Mesodermal cell (in vitro differentiated cells): ENCODE measurements at regions not wholly inside any gene's neighbourhood (a gene's known extent, or its start where the extent isn't known, plus 50 kb on each side); places are given as distances from the start of the nearest gene placed in this dataset.

ENCODE experiments used
- H3K27ac ChIP-seq: 2 replicates; pipeline ENCODE4 v1.7.0; 2013; ENCODE audit warnings: mild to moderate bottlenecking, low read depth, low read length, moderate library complexity; ENCODE audit not compliant: severe bottlenecking
- H3K36me3 ChIP-seq: 2 replicates; pipeline ENCODE4 v1.7.1; 2013; ENCODE audit warnings: mild to moderate bottlenecking, low read length, moderate library complexity; ENCODE audit not compliant: control insufficient read depth, insufficient read depth
- H3K4me1 ChIP-seq: one replicate; pipeline ENCODE4 v1.7.1; 2013; ENCODE audit warnings: mild to moderate bottlenecking, low read length; ENCODE audit not compliant: insufficient read depth, control insufficient read depth, poor library complexity, severe bottlenecking
- H3K4me3 ChIP-seq: 2 replicates; pipeline ENCODE4 v1.7.0; 2013; ENCODE audit warnings: low read length, control low read depth, mild to moderate bottlenecking; ENCODE audit not compliant: insufficient read depth, poor library complexity, severe bottlenecking; ENCODE audit errors: extremely low read depth
- H3K9me3 ChIP-seq: 2 replicates; pipeline ENCODE4 v1.7.1; 2013; ENCODE audit warnings: mild to moderate bottlenecking, low read length, moderate library complexity; ENCODE audit not compliant: control insufficient read depth
- WGBS, 2 experiments: methylation state at CpG; one replicate each; pipeline ENCODE4 v1.1.5; 2013; ENCODE audit warnings: missing lambda C conversion rate in 2 of 2; ENCODE audit not compliant: insufficient coverage in 2 of 2; 5-methylcytosine and 5-hydroxymethylcytosine counted together

DNA sequence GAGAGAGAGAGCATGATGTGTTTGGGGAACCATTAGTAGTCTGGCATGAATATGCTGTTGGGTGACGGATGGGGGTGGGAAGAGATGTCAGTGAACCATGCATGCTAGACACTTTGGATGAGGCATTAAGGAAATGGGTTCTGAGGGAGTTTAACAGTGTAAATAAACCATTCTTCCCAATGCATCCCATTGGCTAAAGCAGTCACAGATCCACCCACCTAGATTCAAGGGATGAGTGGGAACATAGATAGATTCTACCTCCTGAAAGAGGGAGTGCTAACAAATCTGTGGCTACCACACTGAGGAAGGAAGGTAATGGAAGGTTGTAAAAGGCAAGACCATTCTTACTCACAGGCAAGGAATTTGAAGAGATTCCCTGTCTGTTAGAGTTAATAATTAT, 129.8 kb upstream of the CACNA1E start:
- Histone ChIP-seq H3K27ac (no peak overlapping the region), H3K4me1 (no peaks in the 10 kb centered on the region), H3K4me3 (no peak overlapping the region), H3K36me3 (no peaks in the 10 kb centered on the region), H3K9me3 (no peaks in the 10 kb centered on the region)
- WGBS, 2 experiments, result 80 to 100% methylated on average over 1 of the region's 1 CpG

DNA sequence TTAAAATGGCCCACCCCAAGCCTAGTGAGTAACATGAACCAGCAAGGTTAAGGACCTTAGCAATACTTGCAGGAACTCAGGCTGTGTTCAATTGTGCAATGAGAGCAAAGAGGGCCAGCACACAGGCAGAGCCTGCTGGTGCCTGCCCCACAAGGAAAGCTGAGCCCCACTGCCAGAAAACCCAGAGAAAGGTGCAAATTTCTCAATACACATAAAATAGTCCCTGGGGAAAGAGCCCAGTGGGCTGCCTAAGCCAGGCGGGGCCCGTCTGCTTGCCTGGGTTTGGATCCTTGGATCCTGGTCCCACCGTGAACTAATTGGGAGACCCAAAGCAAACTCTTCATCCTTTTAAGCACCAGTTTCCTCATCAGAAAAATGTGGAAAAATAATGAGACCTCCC, 128.5 kb upstream of the CACNA1E start:
- no peaks in the 10 kb centered on the region for H3K9me3 ChIP-seq
- WGBS, 2 experiments, result 94 to 100% methylated on average over 2 of the region's 3 CpGs
- no peaks in the 10 kb centered on the region for H3K4me1 ChIP-seq
- no peak overlapping the region for H3K27ac ChIP-seq
- no peaks in the 10 kb centered on the region for H3K36me3 ChIP-seq
- no peak overlapping the region for H3K4me3 ChIP-seq

DNA sequence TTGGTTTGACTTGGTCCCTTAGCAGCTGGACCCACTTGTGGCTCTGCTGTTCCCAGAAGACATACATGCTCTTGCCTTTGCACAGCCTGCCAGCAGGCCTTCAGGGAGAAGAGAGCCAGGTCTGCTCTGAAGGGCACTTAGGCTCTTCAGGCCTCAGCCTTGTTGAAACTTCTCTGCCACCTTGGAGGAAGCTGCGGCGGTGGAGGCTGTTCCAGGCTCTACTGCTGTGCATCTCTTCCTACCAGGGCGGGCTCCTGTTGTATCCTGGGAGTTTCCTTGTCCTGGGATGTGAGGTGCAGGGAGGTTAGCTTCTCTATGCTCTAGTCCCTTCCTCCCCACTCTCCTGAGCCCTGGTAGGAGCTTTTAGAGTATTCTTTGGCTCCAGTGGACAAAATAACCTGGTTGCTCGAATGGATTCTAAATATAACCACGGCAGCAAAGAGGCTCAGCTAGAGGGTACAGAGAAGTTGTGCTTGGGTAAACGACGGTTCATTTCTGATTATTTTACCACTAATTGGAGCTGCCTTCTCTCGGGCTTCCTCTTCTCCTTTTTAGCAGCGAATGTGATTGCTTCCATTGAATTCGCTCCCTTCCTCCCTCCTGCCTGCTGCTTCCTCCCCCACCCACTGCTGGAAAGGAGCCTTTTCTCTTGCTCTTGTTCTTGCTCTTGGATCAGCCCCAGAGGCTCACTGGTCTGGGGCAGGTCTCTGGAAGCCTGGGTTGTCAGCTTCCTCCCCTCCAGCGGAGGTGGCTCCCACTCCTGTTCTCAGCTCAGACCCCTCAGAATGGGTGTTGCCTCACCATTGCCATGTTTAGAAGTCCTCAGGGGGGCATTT, 126.6 kb upstream of the CACNA1E start:
- WGBS, 2 experiments, result 69 to 79% methylated on average over 5 to 9 of the region's 11 CpGs
- H3K27ac ChIP-seq, result no peak overlapping the region
- H3K4me3 ChIP-seq, result no peak overlapping the region
- no peaks in the 10 kb centered on the region for H3K4me1 ChIP-seq
- no peaks in the 10 kb centered on the region for H3K9me3 ChIP-seq
- no peaks in the 10 kb centered on the region for H3K36me3 ChIP-seq

DNA sequence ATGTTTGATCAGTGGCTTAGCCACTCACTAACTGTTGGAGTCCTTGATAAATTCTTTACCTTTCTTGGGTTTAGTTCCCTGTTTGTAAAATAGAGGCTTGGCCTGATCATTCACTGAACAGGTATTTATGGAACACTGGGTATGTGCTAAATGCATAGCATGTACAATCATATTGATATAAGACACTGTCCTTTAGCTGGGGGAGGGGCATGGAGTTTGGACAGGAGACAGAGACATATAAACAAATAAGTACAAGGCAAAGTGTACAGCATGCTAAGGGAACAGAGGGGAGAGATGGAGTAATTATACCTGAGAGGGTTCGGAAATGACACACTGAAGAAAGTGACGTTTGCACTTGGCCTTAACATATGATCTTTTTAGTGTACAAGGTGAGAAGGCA, 124.3 kb upstream of the CACNA1E start:
- no peaks in the 10 kb centered on the region for H3K9me3 ChIP-seq
- WGBS, 2 experiments, result 92 to 96% methylated on average over 2 of the region's 2 CpGs
- no peaks in the 10 kb centered on the region for H3K36me3 ChIP-seq
- no peak overlapping the region for H3K4me3 ChIP-seq
- no peak overlapping the region for H3K27ac ChIP-seq
- no peaks in the 10 kb centered on the region for H3K4me1 ChIP-seq

DNA sequence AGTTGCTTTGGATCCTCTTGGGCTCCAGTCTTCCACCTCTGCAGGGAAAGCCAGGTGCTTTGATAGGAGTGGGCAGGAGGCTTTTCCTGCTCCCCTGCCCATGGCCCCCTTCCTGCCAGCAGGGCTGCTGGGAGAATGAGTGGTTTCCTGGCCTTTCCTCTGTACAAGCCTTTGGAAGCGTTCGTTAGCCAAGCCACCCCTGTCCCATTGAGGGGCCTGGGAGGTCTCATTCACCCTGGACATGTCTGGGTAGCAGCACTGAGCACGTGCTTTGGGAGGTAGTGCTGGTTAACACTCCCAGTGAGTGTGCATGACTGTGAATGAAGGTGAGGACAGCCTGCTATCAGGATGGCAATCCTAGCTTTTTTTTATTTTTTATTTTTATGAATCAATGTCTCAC, 118.5 kb upstream of the CACNA1E start:
- Histone ChIP-seq H3K9me3 (no peaks in the 10 kb centered on the region), H3K27ac (no peak overlapping the region), H3K4me3 (no peak overlapping the region), H3K4me1 (no peaks in the 10 kb centered on the region), H3K36me3 (no peaks in the 10 kb centered on the region)
- WGBS, 2 experiments, result 79% methylated on average over 3 of the region's 3 CpGs; no CpG with 5 or more reads in 1 of the 2 experiments

DNA sequence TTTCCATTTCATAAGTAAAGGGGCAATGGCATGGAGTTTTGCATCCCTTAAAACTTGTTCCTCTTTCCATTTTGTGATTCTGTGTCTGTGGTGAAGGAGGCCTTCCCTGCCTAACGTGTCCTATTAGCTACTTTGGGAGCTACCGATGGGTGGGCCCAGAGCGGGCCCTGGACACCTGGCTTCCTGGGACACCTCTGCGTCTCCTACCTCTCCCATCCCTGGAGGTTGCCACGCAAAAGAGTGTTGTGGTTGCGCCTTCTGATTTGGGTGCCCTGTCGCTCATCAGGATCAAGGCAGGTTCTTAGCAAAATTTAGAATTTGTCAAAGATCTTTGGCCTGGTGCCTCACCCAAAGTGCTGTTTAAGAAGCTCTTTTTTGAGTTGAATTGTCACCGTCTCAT, 116.4 kb upstream of the CACNA1E start:
- WGBS, 2 experiments, result 93 to 99% methylated on average over 7 to 8 of the region's 8 CpGs
- no peaks in the 10 kb centered on the region for H3K9me3 ChIP-seq
- no peaks in the 10 kb centered on the region for H3K4me1 ChIP-seq
- H3K27ac ChIP-seq, result no peak overlapping the region
- no peak overlapping the region for H3K4me3 ChIP-seq
- no peaks in the 10 kb centered on the region for H3K36me3 ChIP-seq

DNA sequence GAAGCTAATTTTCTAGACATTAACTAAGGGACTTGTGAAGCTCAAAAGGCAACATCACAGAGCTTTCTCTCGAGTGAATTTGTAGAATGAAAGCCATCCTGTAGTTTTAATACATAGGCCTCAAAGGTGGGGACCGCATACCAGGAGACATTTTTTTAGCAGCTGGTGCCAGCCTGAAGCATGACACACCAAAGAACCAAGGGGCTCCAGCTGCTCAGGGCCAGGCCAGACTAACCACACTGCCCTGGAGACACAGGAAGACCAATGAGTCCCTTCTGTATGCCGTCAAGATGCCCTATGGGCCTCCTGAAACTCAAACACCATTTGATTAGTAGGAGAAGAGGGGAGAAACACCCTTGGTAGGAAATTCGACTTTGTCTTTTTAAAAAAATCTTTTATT, 113.9 kb upstream of the CACNA1E start:
- Histone ChIP-seq H3K4me1 (no peaks in the 10 kb centered on the region), H3K4me3 (no peak overlapping the region), H3K9me3 (no peaks in the 10 kb centered on the region), H3K27ac (no peak overlapping the region), H3K36me3 (no peaks in the 10 kb centered on the region)
- 83 to 92% methylated on average over 2 to 4 of the region's 4 CpGs for WGBS, 2 experiments

DNA sequence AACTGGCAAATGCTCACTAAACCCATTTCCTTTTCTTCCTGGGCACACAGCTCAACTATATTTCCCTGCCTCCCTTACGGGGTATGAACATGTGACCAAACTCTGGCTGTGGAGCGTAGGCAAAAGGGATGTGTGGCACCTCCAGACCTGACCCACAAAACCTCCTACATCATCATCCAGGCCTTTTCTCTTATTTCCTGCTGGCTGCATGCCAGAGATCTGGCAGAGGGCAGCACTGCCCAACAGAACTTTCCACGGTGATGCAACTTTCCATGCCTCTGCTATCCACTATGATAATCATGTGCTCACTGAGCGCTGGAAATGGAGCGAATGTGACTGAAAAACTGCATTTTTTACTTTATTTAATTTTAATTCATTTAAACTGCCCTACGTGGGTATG, 99.6 kb upstream of the CACNA1E start:
- WGBS, 2 experiments, result 79 to 92% methylated on average over 4 of the region's 6 CpGs
- Histone ChIP-seq H3K4me3 (no peak overlapping the region), H3K36me3 (no peaks in the 10 kb centered on the region), H3K27ac (no peak overlapping the region), H3K9me3 (no peaks in the 10 kb centered on the region), H3K4me1 (no peaks in the 10 kb centered on the region)

DNA sequence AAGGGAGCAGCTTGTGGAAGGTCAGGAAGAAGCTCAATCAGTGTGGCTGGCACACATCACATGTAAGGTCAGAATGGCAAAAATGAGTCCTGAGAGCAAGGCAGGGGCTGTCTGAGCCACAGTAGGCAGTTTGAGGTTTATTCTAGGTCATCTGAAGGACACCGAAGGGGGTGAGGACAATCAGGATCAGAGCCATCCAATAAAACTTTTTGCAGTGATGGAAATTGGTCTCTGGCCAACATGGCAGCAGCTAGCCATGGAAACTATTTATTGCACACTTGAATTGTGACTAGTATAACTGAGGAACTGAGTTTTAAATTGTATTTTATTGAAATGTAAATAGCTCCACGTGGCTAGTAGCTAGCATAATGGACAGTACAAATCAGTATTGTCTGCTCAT, 97.0 kb upstream of the CACNA1E start:
- no peaks in the 10 kb centered on the region for H3K36me3 ChIP-seq
- no peaks in the 10 kb centered on the region for H3K4me1 ChIP-seq
- H3K9me3 ChIP-seq, result no peaks in the 10 kb centered on the region
- H3K27ac ChIP-seq, result no peak overlapping the region
- no peak overlapping the region for H3K4me3 ChIP-seq
- WGBS, 2 experiments, result 73 to 88% methylated on average over 1 to 2 of the region's 2 CpGs

DNA sequence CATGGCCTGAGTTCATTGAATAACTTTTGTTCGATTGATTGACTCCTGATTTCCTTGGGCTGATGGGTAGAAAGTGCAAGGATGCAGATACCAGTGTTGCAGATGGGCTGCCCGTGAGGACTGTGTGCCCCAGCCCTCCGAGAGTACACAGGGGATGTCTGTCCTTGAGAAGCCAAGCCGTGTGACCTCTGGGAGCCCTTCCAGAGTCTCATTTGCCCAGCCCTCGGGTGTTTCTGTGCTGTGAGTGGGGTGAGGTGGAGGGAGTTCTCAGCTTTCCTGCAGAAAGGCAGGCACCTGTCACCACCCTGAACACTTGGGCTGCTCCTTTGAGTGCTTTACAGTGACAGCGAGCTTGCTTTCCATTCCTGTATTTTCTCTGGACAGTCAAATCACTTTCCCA, 96.4 kb upstream of the CACNA1E start:
- no peak overlapping the region for H3K27ac ChIP-seq
- no peak overlapping the region for H3K4me3 ChIP-seq
- 74 to 91% methylated on average over 5 to 6 of the region's 6 CpGs for WGBS, 2 experiments
- no peaks in the 10 kb centered on the region for H3K4me1 ChIP-seq
- H3K9me3 ChIP-seq, result no peaks in the 10 kb centered on the region
- H3K36me3 ChIP-seq, result no peaks in the 10 kb centered on the region

DNA sequence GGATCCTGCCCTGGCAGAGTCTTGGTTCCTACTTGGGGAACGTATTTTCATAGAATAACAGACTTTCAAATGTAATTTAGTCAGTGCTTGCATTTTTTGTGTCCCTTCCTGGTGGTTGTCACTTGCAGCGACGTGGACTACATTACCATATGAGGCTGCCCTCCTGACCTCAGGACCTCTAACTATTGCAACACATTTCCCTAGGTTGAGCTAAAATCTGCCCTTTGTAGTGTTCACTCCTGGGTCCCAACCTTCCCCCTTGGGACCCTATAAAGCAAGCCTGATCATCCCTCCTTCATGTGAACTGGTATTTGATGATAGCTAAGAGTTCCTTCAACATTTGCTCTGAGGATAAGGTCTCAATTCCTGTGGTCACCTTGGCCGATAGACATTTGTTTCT, 95.6 kb upstream of the CACNA1E start:
- Histone ChIP-seq H3K4me1 (no peaks in the 10 kb centered on the region), H3K27ac (no peak overlapping the region), H3K4me3 (no peak overlapping the region), H3K36me3 (no peaks in the 10 kb centered on the region), H3K9me3 (no peaks in the 10 kb centered on the region)
- WGBS, 2 experiments, result 89 to 93% methylated on average over 1 to 4 of the region's 4 CpGs
